Thoracic aorta (tissue), 2 donors: ENCODE measurements at regions not wholly inside any gene's neighbourhood (a gene's known extent, or its start where the extent isn't known, plus 50 kb on each side); places are given as distances from the start of the nearest gene placed in this dataset.

Source experiments
- ATAC-seq: fragments of 150-250 bp; one replicate; pipeline ENCODE4 v1.8.0; 2017; ENCODE audit warnings: low read depth; ENCODE audit not compliant: insufficient number of reproducible peaks, low FRiP score
- DNase-seq: peaks from one replicate; pipeline ENCODE4 v3.0.0-alpha.2; 2020; ENCODE audit warnings: low spot score
- H3K27ac ChIP-seq, 2 donors: fragments of 200-600 bp; sonication (generic); 1 replicate in 1 of 2; 2 replicates in 1 of 2; pipeline ENCODE4 v1.5.1; 2016; ENCODE audit warnings: mild to moderate bottlenecking in 2 of 2, moderate library complexity in 2 of 2
- H3K27me3 ChIP-seq: fragments of 200-600 bp; sonication (generic); replicated peaks from 2 replicates; pipeline ENCODE4 v1.6.0; 2016; ENCODE audit warnings: mild to moderate bottlenecking; ENCODE audit not compliant: insufficient read depth
- H3K36me3 ChIP-seq: fragments of 200-600 bp; sonication (generic); one replicate; pipeline ENCODE4 v1.5.1; 2016
- H3K4me1 ChIP-seq, 2 donors: fragments of 200-600 bp; sonication (generic); 1 replicate in 1 of 2; 2 replicates in 1 of 2; pipeline versions ENCODE4 v1.5.1 to v1.6.0; 2016; ENCODE audit warnings: low read depth in 2 of 2, mild to moderate bottlenecking in 1 of 2; ENCODE audit not compliant: control insufficient read depth in 1 of 2
- H3K4me3 ChIP-seq: fragments of 200-600 bp; sonication (generic); 2 replicates; pipeline ENCODE4 v1.5.1; 2016; ENCODE audit warnings: mild to moderate bottlenecking
- H3K9me3 ChIP-seq: fragments of 200-600 bp; sonication (generic); 2 replicates; pipeline ENCODE4 v1.5.1; 2016
- CTCF ChIP-seq: fragments of 200-600 bp; sonication (generic); IDR thresholded peaks from one replicate; pipeline ENCODE4 v1.5.1; 2019; ENCODE audit warnings: antibody characterized with exemption

- Histone ChIP-seq H3K9me3 (no peaks in the 10 kb centered on the region), H3K27me3 (no peaks in the 10 kb centered on the region), H3K4me3 (no peak overlapping the region), H3K36me3 (no peaks in the 10 kb centered on the region), H3K27ac (no peak overlapping the region), H3K4me1 (peaks cover 0 to 10% of the 10 kb centered on the region in 2 donors)
- no peak for DNase-seq
- ATAC-seq, result no peak
- TF ChIP-seq CTCF, result no peak
These were observed 462.6 kb downstream of the BUD13 start for GRCh38 chr11:116310226-116310625.

GRCh38 chr11:116309446-116309845, 463.3 kb downstream of the BUD13 start:
- no peak overlapping the region for H3K4me3 ChIP-seq
- H3K27me3 ChIP-seq, result no peaks in the 10 kb centered on the region
- ATAC-seq, result no peak
- no peaks in the 10 kb centered on the region for H3K9me3 ChIP-seq
- no peak overlapping the region for H3K27ac ChIP-seq
- no peaks in the 10 kb centered on the region for H3K36me3 ChIP-seq
- H3K4me1 ChIP-seq, result peaks cover 0 to 10% of the 10 kb centered on the region in 2 donors
- no peak for DNase-seq
- TF ChIP-seq CTCF, result no peak

- DNase-seq, result no peak
- ATAC-seq, result no peak
- no peaks in the 10 kb centered on the region for H3K9me3 ChIP-seq
- no peak overlapping the region for H3K27ac ChIP-seq
- H3K4me1 ChIP-seq, result no peaks in the 10 kb centered on the region
- no peak overlapping the region for H3K4me3 ChIP-seq
- H3K36me3 ChIP-seq, result no peaks in the 10 kb centered on the region
- TF ChIP-seq CTCF, result no peak
- H3K27me3 ChIP-seq, result no peaks in the 10 kb centered on the region
These were observed 470.0 kb downstream of the BUD13 start for GRCh38 chr11:116302756-116303155.

DNA sequence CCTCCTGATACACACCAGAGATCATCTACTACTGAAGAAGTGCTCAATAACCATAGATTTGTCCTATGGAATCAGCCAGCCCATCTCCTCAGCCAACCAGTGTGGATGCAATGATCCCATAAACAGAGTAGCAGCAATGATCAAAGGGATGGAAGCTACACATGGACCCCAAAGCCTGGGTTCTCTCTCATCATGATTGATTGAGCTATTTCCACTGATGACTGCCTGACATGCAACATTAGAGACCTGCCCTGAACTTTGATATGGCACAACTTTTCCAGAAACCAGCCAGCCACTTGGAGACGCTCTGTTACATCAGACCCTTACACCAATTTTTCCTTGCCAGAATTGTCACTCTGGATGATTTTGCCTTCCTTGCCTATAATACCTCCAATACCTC, 471.6 kb downstream of the BUD13 start:
- no peaks in the 10 kb centered on the region for H3K27me3 ChIP-seq
- TF ChIP-seq CTCF, result no peak

DNA sequence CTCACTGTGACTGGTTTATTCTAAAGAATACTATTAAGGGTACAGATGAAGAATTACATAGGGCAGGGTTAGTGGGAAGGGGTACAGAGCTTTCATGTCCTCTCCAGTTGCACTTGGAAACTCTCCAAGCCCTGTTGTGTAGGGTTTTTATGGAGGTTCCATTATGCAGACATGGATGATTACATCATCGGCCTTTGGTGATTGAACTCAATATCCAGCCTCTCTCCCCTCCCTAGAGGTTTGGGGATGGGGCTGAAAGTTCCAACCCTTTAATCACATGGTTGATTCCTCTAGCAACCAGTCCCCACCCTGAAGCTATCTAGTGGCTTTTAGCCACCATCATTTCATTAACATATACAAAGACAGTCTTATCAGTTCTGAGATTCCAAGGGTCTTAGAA, 472.6 kb downstream of the BUD13 start:
- H3K27me3 ChIP-seq, result no peaks in the 10 kb centered on the region
- DNase-seq (no peak), ATAC-seq (no peak)
- no peak for TF ChIP-seq CTCF
- H3K27ac ChIP-seq, result no peak overlapping the region
- H3K9me3 ChIP-seq, result no peaks in the 10 kb centered on the region
- no peaks in the 10 kb centered on the region for H3K36me3 ChIP-seq
- no peaks in the 10 kb centered on the region for H3K4me1 ChIP-seq
- H3K4me3 ChIP-seq, result no peak overlapping the region

More for the DNA sequence above, 471.6 kb downstream of the BUD13 start:
- no peak for DNase-seq
- H3K4me1 ChIP-seq, result no peaks in the 10 kb centered on the region
- H3K9me3 ChIP-seq, result no peaks in the 10 kb centered on the region
- H3K27ac ChIP-seq, result no peak overlapping the region
- ATAC-seq, result no peak
- no peaks in the 10 kb centered on the region for H3K36me3 ChIP-seq
- H3K4me3 ChIP-seq, result no peak overlapping the region
